IPS-NIHi7 (cell line): ENCODE measurements at regions not wholly inside any gene's neighbourhood (a gene's known extent, or its start where the extent isn't known, plus 50 kb on each side); places are given as distances from the start of the nearest gene placed in this dataset.
"Not testable (repeated sequence)": the region's sequence is repeated elsewhere in the genome, so short reads cannot be mapped to it uniquely, and the experiment has no call there.

Experiments
- DNase-seq: peaks from one replicate; pipeline ENCODE4 v3.0.0; 2012; ENCODE audit warnings: mixed read lengths; ENCODE audit errors: extremely low spot score

- no peak for DNase-seq
Observed at GRCh38 chr20:40890635-40891034, 138.0 kb upstream of the TOP1 start.

DNA sequence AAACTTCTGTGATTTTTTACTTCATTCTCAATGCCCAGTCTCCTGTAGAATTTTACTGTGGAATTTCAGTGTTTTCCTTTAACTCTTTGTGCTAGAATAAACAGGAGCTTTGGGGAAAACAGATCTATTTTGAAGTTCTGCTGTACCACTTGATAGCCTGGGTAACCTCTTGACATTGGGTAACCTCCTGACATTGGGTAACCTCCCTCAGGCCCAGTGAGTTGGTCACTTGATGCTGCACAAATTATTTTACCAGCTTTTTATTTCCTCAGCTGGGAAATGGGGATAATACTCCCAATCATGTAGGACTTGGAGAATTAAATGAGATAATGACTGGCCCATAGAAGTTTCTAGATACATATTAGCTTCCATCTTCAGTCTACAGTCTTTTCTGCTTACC is 137.3 kb upstream of the TOP1 start:
- no peak for DNase-seq

DNA sequence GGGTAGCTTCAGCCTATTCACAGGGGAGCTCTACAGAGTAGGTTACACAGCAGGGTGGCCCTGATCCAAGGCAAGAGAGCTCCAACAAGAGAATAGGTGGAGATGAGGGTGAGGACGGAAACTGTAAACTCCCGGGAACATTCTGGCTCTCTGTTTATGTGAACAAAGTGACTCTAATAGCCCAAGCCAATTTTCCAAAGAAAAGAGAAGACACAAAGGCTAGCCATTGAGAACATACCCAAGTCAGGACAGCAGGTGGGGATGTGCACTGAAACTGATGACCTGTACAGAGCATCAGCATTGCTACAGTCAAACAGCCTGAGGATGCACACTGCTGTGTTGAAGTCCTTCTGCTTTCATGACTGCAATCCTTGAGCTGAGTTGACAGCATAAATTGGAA is 136.0 kb upstream of the TOP1 start:
- no peak for DNase-seq

DNA sequence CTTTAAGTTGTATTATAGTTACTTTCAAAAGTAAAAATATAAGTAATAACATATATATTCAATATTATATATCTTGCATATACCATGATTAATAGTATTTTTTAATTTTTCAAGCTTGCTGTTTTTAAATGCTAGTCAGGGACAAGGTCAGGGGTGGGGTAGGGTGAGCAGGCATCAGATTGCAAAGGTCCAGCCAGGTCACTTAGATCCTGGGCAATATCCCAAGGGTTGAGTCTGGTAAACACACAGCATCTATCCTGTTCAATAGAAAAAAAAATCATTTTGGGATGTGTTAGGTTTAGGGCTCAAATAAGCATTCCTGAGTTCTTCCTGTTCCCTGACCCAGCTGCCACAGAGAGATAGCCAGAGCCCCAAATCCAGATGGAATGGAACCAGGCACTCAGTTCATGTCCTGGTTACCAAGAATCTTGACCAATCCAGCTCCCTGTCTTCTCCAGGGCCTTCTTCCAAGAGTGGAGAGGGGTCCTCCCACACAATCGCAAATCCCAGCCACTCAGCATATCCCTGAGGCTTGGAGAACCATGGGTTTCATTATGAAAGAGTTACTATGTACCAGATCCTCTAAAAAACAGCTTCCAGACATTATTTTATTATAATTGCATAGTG is 134.9 kb upstream of the TOP1 start:
- DNase-seq = no peak

DNA sequence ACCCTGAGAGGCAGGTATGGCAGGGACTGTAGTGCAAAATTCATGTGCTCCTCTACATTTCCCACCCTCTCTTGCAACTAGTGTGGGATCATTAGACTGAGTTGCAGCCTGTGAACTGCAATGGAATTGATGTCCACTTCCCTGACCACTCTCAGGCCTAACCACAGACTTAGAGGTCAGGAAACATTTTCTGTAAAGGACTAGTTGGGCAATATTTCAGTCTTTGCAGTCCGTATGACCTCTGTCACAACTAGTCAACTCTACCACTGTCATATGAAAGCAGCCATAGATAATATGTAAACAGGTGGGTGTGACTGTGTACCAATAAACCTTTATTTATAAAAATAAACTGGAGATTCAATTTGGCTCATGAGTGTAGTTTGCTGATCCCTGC is 134.4 kb upstream of the TOP1 start:
- DNase-seq = no peak

GRCh38 chr20:40895182-40895581 is 133.4 kb upstream of the TOP1 start:
- DNase-seq = no peak

DNA sequence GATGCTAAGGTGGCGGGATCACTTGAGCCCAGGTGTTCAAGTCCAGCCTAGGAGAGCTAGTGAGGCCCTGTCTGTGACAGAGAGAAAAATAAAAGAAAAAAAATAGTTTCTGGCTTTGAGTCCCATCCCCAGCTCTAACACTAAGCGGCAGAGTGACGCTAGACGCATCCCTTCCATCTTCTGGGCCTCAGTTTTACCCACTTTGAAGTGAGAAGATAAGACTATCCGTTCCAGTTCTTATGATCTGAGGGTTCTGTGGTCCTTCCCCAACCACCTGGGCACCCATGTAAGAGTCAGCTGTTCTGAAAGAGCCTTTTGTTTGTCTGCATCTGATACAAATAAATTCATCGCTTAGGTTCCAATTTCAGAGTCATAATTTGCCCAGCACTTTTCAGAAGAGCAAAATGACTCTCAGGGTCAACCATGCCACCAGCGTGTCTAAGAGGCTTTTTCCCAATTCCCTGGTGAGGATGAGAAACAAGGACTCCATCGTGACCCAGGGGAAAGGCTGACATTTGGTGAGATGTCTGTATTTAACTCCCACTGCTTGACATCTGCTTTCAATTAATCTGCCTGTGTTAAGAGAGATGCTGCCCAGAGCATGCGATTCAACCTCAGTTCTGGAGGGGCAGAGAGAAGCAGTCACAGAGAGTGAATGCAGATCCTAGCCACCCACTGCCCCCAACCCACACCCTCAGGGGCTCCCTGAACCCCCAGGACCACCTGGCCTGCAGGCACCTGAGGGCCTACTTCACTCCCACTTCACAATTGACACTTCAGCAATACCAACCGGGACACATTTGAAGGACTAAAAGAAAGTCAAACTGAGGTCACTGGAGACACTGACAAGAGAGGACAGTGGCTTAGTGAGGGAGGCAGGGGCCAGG is 131.6 kb upstream of the TOP1 start:
- DNase-seq = no peak

GRCh38 chr20:40899344-40899743 is 129.3 kb upstream of the TOP1 start:
- DNase-seq = no peak

- DNase-seq = no peak
Observed at GRCh38 chr20:40900666-40901215, 127.9 kb upstream of the TOP1 start.

- no peak for DNase-seq
Observed at GRCh38 chr20:40902661-40903060, 126.0 kb upstream of the TOP1 start.

GRCh38 chr20:40908309-40908708 is 120.3 kb upstream of the TOP1 start:
- DNase-seq = no peak

- not testable (repeated sequence) for DNase-seq
Observed at GRCh38 chr20:40909489-40909888, 119.1 kb upstream of the TOP1 start.

DNA sequence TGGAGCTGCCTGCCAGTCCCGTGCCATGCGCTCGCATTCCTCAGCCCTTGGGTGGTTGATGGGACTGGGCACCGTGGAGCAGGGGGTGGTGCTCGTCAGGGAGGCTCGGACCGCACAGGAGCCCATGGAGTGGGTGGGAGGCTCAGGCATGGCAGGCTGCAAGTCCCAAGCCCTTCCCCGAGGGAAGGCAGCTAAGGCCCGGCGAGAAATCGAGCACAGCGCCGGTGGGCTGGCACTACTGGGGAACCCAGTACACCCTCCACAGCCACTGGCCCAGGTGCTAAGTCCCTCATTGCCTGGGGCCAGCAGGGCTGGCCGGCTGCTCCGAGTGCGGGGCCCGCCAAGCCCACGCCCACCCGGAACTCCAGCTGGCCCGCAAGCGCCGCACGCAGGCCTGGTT is 118.2 kb upstream of the TOP1 start:
- DNase-seq = not testable (repeated sequence)

DNA sequence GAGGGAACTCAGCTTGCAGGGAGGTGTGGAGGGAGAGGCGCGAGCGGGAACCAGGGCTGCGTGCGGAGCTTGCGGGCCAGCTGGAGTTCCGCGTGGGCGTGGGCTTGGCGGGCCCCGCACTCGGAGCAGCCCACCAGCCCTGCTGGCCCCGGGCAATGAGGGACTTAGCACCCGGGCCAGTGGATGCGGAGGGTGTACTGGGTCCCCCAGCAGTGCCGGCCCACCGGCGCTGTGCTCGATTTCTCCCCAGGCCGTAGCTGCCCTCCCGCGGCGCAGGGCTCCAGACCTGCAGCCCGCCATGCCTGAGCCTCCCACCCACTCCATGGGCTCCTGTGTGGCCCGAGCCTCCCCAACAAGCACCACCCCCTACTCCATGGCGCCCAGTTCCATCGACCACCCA is 117.5 kb upstream of the TOP1 start:
- not testable (repeated sequence) for DNase-seq

- no peak for DNase-seq
Observed at GRCh38 chr20:40913224-40914185, 115.1 kb upstream of the TOP1 start.

DNA sequence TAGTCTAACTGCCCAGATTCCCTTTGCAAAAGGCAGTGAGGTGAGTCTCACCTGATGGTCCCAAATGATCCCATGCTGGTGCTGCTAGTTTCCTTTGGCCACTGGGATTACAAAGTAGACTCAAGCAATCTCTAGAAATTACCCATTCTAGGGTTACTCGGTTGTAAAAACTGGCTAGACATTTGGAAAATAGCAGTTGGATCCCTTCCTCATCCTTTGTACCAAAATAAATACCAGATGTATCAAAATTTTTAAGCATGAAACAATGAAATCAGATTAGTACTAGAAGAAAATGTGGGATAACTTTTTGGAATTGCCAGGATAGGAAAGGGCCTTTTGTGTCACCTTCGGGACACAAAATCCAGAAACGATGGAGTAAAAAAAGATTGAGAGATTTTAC is 112.9 kb upstream of the TOP1 start:
- DNase-seq = no peak

- no peak for DNase-seq
Observed at GRCh38 chr20:40916276-40916675, 112.3 kb upstream of the TOP1 start.

GRCh38 chr20:40920291-40920690 is 108.3 kb upstream of the TOP1 start:
- no peak for DNase-seq

GRCh38 chr20:40922865-40923264 is 105.8 kb upstream of the TOP1 start:
- no peak for DNase-seq

GRCh38 chr20:40925829-40926510 is 102.7 kb upstream of the TOP1 start:
- DNase-seq = no peak

GRCh38 chr20:40926928-40927327 is 101.7 kb upstream of the TOP1 start:
- DNase-seq = no peak
